ENCODE measurements at regions not wholly inside any gene's neighbourhood (a gene's known extent, or its start where the extent isn't known, plus 50 kb on each side); places are given as distances from the start of the nearest gene placed in this dataset.

DNA sequence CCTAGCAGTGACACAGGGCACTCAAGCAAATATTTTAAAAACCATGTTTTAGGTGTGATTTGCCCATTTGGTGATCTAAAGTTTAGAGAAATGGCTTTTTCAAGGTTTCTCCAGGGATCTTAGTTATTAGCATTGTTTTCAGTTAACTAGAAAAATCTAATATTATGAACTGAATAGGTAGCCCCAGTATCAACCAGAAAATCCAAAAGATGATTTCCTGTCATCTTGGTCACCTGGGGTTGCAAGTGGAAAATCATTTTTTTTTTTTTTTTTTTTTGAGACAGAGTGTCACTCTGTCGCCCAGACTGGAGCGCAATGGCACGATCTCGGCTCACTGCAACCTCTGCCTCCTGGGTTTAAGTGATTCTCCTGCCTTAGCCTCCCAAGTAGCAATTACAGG, 106.6 kb upstream of the FMN2 start:
- TF ChIP-seq, protein P1, sequence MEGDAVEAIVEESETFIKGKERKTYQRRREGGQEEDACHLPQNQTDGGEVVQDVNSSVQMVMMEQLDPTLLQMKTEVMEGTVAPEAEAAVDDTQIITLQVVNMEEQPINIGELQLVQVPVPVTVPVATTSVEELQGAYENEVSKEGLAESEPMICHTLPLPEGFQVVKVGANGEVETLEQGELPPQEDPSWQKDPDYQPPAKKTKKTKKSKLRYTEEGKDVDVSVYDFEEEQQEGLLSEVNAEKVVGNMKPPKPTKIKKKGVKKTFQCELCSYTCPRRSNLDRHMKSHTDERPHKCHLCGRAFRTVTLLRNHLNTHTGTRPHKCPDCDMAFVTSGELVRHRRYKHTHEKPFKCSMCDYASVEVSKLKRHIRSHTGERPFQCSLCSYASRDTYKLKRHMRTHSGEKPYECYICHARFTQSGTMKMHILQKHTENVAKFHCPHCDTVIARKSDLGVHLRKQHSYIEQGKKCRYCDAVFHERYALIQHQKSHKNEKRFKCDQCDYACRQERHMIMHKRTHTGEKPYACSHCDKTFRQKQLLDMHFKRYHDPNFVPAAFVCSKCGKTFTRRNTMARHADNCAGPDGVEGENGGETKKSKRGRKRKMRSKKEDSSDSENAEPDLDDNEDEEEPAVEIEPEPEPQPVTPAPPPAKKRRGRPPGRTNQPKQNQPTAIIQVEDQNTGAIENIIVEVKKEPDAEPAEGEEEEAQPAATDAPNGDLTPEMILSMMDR (IDR thresholded peaks at IDR 0.05) = no peak
- no peak for TF ChIP-seq POLR2A (IDR thresholded peaks at IDR 0.05)
- TF ChIP-seq EP300 (IDR thresholded peaks at IDR 0.05) = no peak

Measured in ovary (tissue), 3 donors.